ENCODE measurements at regions not wholly inside any gene's neighbourhood (a gene's known extent, or its start where the extent isn't known, plus 50 kb on each side); places are given as distances from the start of the nearest gene placed in this dataset.

DNA sequence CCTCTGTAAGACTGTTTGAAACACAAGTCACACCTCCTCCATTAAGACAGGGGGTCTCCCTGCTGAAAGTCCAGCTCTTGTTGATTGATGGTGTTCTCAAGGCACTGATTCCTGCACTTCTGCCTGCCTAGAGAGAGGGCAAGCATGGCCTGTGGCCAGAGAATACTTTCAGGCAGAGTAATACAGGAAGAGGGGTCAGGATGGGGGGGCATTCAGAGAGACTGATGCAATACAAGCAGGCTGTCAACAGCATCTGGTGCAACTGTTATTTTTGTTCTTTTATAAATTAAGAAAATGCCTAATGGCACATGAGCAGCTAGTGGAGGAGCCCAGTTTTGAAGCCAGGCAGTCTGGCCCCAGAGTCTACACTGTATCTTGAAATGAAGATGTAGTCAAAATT is 302.2 kb downstream of the DIRAS2 start:
- H3K36me3 ChIP-seq (ENCODE audit: control insufficient read depth, insufficient read depth, low read length), result no peaks in the 10 kb centered on the region
- no peaks in the 10 kb centered on the region for H3K4me1 ChIP-seq (ENCODE audit: control insufficient read depth, insufficient read depth, low read length)
- H3K27ac ChIP-seq (ENCODE audit: low read depth, low read length), result no peak overlapping the region
- no peak overlapping the region for H3K4me3 ChIP-seq (ENCODE audit: low read length)
- no peak overlapping the region for H3K9ac ChIP-seq (ENCODE audit: low read length)
- peaks cover 3% of the 10 kb centered on the region for H3K27me3 ChIP-seq (ENCODE audit: control insufficient read depth, insufficient read depth, low read length)

GRCh38 chr9:90342607-90343006 is 300.0 kb downstream of the DIRAS2 start:
- Histone ChIP-seq H3K27me3 (ENCODE audit: control insufficient read depth, insufficient read depth, low read length) (peaks cover 3% of the 10 kb centered on the region), H3K9ac (ENCODE audit: low read length) (no peak overlapping the region), H3K27ac (ENCODE audit: low read depth, low read length) (no peak overlapping the region), H3K4me1 (ENCODE audit: control insufficient read depth, insufficient read depth, low read length) (no peaks in the 10 kb centered on the region), H3K36me3 (ENCODE audit: control insufficient read depth, insufficient read depth, low read length) (no peaks in the 10 kb centered on the region), H3K4me3 (ENCODE audit: low read length) (no peak overlapping the region)

DNA sequence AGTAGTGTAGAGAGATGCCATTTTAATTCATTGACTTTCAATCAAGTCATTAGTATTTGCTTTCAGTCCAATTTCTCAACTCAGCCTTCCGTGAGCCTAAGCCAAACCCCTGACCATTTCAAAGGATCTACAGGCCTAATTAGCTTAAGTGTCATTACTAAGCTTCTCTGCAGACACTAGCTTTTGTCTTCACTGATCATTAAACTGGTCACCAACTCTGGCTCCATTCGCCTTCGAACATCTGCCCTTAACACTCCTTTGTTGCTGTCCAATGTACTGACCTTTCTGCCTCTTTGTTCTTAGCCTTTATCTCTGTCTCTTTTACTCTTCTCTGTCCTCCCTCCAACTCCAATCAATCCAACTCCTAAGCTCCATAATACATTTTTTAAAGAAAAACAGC is 299.3 kb downstream of the DIRAS2 start:
- H3K36me3 ChIP-seq (ENCODE audit: control insufficient read depth, insufficient read depth, low read length), result no peaks in the 10 kb centered on the region
- no peak overlapping the region for H3K9ac ChIP-seq (ENCODE audit: low read length)
- H3K27ac ChIP-seq (ENCODE audit: low read depth, low read length), result no peak overlapping the region
- H3K4me3 ChIP-seq (ENCODE audit: low read length), result no peak overlapping the region
- H3K4me1 ChIP-seq (ENCODE audit: control insufficient read depth, insufficient read depth, low read length), result no peaks in the 10 kb centered on the region
- H3K27me3 ChIP-seq (ENCODE audit: control insufficient read depth, insufficient read depth, low read length), result peaks cover 3% of the 10 kb centered on the region

- Histone ChIP-seq H3K36me3 (ENCODE audit: control insufficient read depth, insufficient read depth, low read length) (no peaks in the 10 kb centered on the region), H3K4me3 (ENCODE audit: low read length) (no peak overlapping the region), H3K9ac (ENCODE audit: low read length) (no peak overlapping the region), H3K27ac (ENCODE audit: low read depth, low read length) (no peak overlapping the region), H3K27me3 (ENCODE audit: control insufficient read depth, insufficient read depth, low read length) (peaks cover 3% of the 10 kb centered on the region), H3K4me1 (ENCODE audit: control insufficient read depth, insufficient read depth, low read length) (no peaks in the 10 kb centered on the region)
Measured at GRCh38 chr9:90343991-90344390, 298.6 kb downstream of the DIRAS2 start.

DNA sequence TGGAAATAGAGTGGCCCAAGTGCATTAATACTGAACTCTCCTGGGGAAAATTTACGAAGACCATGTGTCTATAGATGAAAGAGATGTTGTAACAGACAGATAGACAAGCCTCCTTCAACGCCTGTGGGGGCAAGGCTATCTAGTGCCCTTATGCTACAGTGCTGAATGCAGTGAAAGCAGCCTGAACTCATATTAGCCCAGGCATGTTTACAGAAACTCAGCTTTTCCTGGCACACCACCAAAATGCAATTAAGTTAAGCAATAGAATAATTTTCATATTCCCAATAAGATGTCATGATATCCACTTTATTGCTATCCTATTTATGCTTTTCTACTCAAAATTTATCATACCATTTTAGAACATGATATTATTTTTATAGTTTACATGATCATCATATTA is 277.0 kb downstream of the DIRAS2 start:
- Histone ChIP-seq H3K4me3 (ENCODE audit: low read length) (no peak overlapping the region), H3K27me3 (ENCODE audit: control insufficient read depth, insufficient read depth, low read length) (no peaks in the 10 kb centered on the region), H3K36me3 (ENCODE audit: control insufficient read depth, insufficient read depth, low read length) (no peaks in the 10 kb centered on the region), H3K9ac (ENCODE audit: low read length) (no peak overlapping the region), H3K27ac (ENCODE audit: low read depth, low read length) (no peak overlapping the region), H3K4me1 (ENCODE audit: control insufficient read depth, insufficient read depth, low read length) (no peaks in the 10 kb centered on the region)

- Histone ChIP-seq H3K4me1 (ENCODE audit: control insufficient read depth, insufficient read depth, low read length) (no peaks in the 10 kb centered on the region), H3K27me3 (ENCODE audit: control insufficient read depth, insufficient read depth, low read length) (no peaks in the 10 kb centered on the region), H3K4me3 (ENCODE audit: low read length) (no peak overlapping the region), H3K27ac (ENCODE audit: low read depth, low read length) (no peak overlapping the region), H3K36me3 (ENCODE audit: control insufficient read depth, insufficient read depth, low read length) (no peaks in the 10 kb centered on the region), H3K9ac (ENCODE audit: low read length) (no peak overlapping the region)
Measured at GRCh38 chr9:90368241-90368640, 274.4 kb downstream of the DIRAS2 start.

DNA sequence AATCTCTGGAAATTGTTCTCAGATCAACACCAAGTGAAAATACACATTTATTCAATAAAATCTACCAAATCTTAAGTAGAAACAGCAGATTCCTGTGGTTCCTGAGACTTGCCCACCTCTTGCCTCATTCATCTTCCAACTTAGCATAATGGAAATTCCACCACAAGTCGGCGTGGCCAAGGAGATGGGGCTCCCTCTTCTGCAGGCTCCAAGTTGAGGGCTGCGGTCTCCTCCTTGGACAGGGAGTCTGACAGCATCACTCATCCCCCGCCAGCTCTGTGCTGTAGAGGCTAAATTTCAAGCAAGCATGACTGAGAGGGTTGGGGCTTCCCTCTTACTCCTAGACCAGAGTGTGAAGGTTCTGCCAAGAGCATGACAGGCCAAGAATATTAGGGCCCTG is 273.7 kb downstream of the DIRAS2 start:
- Histone ChIP-seq H3K4me3 (ENCODE audit: low read length) (no peak overlapping the region), H3K27ac (ENCODE audit: low read depth, low read length) (no peak overlapping the region), H3K27me3 (ENCODE audit: control insufficient read depth, insufficient read depth, low read length) (no peaks in the 10 kb centered on the region), H3K9ac (ENCODE audit: low read length) (no peak overlapping the region), H3K36me3 (ENCODE audit: control insufficient read depth, insufficient read depth, low read length) (no peaks in the 10 kb centered on the region), H3K4me1 (ENCODE audit: control insufficient read depth, insufficient read depth, low read length) (no peaks in the 10 kb centered on the region)

DNA sequence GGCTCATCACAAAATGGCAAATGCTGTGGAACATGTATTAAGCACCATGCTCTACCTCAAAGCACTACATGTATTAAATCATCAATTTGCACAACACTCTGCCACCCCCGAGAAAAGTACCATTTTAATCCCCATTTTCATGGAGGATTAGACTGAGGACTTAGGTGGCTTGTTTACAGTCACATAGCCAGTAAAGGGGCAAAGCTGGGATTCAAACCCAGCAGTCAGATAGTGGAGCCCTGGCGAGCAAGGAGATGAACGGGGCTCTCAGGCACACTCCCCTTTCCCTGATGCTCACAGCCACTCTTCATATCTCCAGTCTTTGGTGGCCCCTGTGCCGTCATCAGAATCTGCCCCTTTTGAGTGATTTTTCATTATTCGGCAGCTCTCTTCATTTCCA is 262.9 kb downstream of the DIRAS2 start:
- H3K27me3 ChIP-seq (ENCODE audit: control insufficient read depth, insufficient read depth, low read length), result no peaks in the 10 kb centered on the region
- no peak overlapping the region for H3K27ac ChIP-seq (ENCODE audit: low read depth, low read length)
- no peaks in the 10 kb centered on the region for H3K36me3 ChIP-seq (ENCODE audit: control insufficient read depth, insufficient read depth, low read length)
- H3K9ac ChIP-seq (ENCODE audit: low read length), result no peak overlapping the region
- no peaks in the 10 kb centered on the region for H3K4me1 ChIP-seq (ENCODE audit: control insufficient read depth, insufficient read depth, low read length)
- no peak overlapping the region for H3K4me3 ChIP-seq (ENCODE audit: low read length)

DNA sequence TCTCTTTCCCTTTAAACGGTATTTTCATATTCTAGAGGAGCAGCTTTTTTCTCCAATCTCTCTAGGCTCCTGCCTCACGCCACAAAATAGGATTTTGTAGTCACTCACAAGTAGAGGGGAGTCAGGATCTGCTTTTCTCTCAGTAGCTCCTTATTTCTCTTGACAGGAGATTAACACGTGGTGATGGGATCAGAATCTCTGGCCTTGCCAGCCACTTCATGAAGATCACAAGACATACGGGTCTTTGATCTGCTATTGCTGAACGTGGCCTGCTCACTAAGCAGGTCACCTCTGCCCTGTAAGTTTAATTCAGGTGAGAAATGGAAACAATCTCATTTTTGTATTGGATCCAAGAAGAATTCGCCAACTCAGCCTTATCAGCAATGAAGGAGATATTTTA is 257.5 kb downstream of the DIRAS2 start:
- Histone ChIP-seq H3K9ac (ENCODE audit: low read length) (no peak overlapping the region), H3K36me3 (ENCODE audit: control insufficient read depth, insufficient read depth, low read length) (no peaks in the 10 kb centered on the region), H3K27ac (ENCODE audit: low read depth, low read length) (no peak overlapping the region), H3K27me3 (ENCODE audit: control insufficient read depth, insufficient read depth, low read length) (no peaks in the 10 kb centered on the region), H3K4me1 (ENCODE audit: control insufficient read depth, insufficient read depth, low read length) (no peaks in the 10 kb centered on the region), H3K4me3 (ENCODE audit: low read length) (no peak overlapping the region)

DNA sequence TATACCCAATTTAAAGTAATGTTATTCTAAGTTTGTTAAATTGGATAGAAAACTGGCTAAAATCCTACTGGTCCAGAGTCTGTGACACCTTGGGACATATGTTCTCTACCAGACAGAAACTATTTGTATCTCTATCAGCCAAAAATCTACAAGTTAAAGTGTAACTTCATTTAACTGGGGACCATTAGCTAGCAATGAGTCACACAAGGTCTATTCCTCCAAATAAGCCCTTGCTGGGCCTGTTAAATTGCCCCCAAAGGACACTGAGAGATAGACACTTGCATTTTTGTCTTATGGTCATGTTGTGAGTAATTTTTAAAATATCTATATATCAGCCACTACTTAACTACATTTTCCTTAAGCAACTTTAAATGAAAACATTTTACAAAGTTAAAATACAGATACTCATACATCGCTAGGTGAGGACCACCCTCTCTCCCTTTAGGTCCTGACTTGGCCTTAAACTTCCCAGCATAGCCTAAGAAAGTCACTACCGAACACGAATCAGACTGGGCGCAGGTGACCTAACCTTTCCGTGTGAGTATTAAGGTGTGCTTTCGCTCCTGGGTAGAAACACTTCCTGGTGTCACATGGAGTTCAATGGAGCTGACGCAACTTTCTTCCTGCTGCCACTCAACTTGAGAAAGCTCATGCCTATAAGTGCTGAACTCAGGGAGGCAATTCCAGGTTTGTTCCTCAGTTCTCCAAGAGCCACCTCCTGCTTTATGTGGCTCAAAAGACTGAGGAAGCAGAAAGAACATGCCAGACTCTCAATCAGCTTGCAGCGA is 249.1 kb downstream of the DIRAS2 start:
- H3K36me3 ChIP-seq (ENCODE audit: control insufficient read depth, insufficient read depth, low read length), result no peaks in the 10 kb centered on the region

GRCh38 chr9:90394871-90395270 is 247.8 kb downstream of the DIRAS2 start:
- Histone ChIP-seq H3K27me3 (ENCODE audit: control insufficient read depth, insufficient read depth, low read length) (no peaks in the 10 kb centered on the region), H3K9ac (ENCODE audit: low read length) (no peak overlapping the region), H3K4me1 (ENCODE audit: control insufficient read depth, insufficient read depth, low read length) (no peaks in the 10 kb centered on the region), H3K27ac (ENCODE audit: low read depth, low read length) (no peak overlapping the region), H3K4me3 (ENCODE audit: low read length) (no peak overlapping the region), H3K36me3 (ENCODE audit: control insufficient read depth, insufficient read depth, low read length) (no peaks in the 10 kb centered on the region)

More for the DNA sequence above, 249.1 kb downstream of the DIRAS2 start:
- H3K9ac ChIP-seq (ENCODE audit: low read length), result no peak overlapping the region
- H3K27ac ChIP-seq (ENCODE audit: low read depth, low read length), result no peak overlapping the region
- H3K4me1 ChIP-seq (ENCODE audit: control insufficient read depth, insufficient read depth, low read length), result no peaks in the 10 kb centered on the region
- H3K27me3 ChIP-seq (ENCODE audit: control insufficient read depth, insufficient read depth, low read length), result no peaks in the 10 kb centered on the region
- no peak overlapping the region for H3K4me3 ChIP-seq (ENCODE audit: low read length)

DNA sequence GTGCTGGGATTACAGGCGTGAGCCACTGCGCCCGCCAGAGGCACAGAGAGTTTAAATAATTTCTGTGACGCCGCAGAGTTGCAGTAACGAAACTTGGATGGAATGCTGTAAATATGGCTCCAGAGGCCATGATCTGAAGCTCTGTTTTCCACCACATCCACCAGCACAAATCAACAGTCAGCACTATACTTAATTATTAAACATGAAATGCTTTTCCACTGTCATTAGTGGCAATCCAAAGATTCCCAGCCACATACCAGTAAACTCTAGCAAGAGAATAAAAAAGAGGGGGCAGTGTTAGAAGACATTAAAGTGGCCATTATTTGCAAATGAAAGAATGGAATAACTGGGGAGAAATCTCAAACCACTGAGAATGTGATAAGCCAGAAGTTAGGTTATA is 242.5 kb downstream of the DIRAS2 start:
- H3K9ac ChIP-seq (ENCODE audit: low read length), result no peak overlapping the region
- H3K27ac ChIP-seq (ENCODE audit: low read depth, low read length), result no peak overlapping the region
- no peaks in the 10 kb centered on the region for H3K27me3 ChIP-seq (ENCODE audit: control insufficient read depth, insufficient read depth, low read length)
- no peaks in the 10 kb centered on the region for H3K4me1 ChIP-seq (ENCODE audit: control insufficient read depth, insufficient read depth, low read length)
- H3K4me3 ChIP-seq (ENCODE audit: low read length), result no peak overlapping the region
- H3K36me3 ChIP-seq (ENCODE audit: control insufficient read depth, insufficient read depth, low read length), result no peaks in the 10 kb centered on the region

DNA sequence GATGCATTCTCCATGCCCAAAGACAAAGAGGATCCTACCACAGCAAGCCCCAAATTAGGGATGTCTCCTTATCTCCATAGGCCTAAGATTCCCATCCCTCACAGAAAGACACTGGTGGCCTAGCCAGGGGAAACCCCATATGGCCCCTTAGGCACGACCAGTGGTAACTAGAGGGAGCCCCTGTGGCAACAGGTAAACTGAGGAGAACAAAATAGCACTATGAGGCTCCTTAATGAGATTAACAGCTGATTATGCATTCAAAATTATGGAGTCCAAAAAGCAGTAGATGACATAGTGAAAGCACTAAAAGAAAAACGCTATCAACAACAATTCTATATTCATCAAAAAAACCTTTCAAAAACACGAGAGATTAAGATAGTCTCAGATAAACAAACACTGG is 234.0 kb downstream of the DIRAS2 start:
- H3K4me3 ChIP-seq (ENCODE audit: low read length), result no peak overlapping the region

More for the DNA sequence above, 234.0 kb downstream of the DIRAS2 start:
- Histone ChIP-seq H3K27ac (ENCODE audit: low read depth, low read length) (no peak overlapping the region), H3K27me3 (ENCODE audit: control insufficient read depth, insufficient read depth, low read length) (no peaks in the 10 kb centered on the region), H3K9ac (ENCODE audit: low read length) (no peak overlapping the region), H3K36me3 (ENCODE audit: control insufficient read depth, insufficient read depth, low read length) (no peaks in the 10 kb centered on the region), H3K4me1 (ENCODE audit: control insufficient read depth, insufficient read depth, low read length) (no peaks in the 10 kb centered on the region)
